IMR-90 (cell line): ENCODE measurements at regions not wholly inside any gene's neighbourhood (a gene's known extent, or its start where the extent isn't known, plus 50 kb on each side); places are given as distances from the start of the nearest gene placed in this dataset.

Source experiments
- ATAC-seq: fragments of 200-7000 bp; cut with Tn5 transposase; 2 replicates; pipeline ENCODE4 v1.9.1; 2020; ENCODE audit warnings: low read depth, mild to moderate bottlenecking, moderate library complexity
- BruUV-seq: library from RNA; stranded (reverse); fragments of 400-500 nt; replicated peaks from 2 replicates; lab custom pipeline; 2021; lab: Mats Ljungman, UMichigan
- CTCF ChIA-PET: fragments of 300-600 bp; formaldehyde crosslinking; extraction: SDS; loops from one replicate; lab custom pipeline; 2021; ENCODE audit warnings: antibody characterized with exemption; lab: Yijun Ruan, JAX
- POLR2A ChIA-PET: fragments of 300-600 bp; sonication (Branson Sonifier 250); formaldehyde crosslinking; loops from one replicate; lab custom pipeline; 2022; ENCODE audit warnings: antibody characterized with exemption; ENCODE audit not compliant: unreplicated experiment; lab: Charles Lee
- DNase-seq: peaks from one replicate; pipeline ENCODE4 v3.0.0; 2013
- H2AFZ ChIP-seq: replicated peaks from 2 replicates; pipeline ENCODE3; 2013; ENCODE audit warnings: low read length, mild to moderate bottlenecking; ENCODE audit not compliant: poor library complexity
- H2AK5ac ChIP-seq: 2 replicates; pipeline ENCODE4 v1.6.1; 2013; ENCODE audit warnings: low read depth, low read length, inconsistent platforms
- H2AK9ac ChIP-seq: replicated peaks from 2 replicates; pipeline ENCODE3; 2013; ENCODE audit warnings: mild to moderate bottlenecking, low read depth, low read length, moderate library complexity; ENCODE audit not compliant: poor library complexity
- H2BK120ac ChIP-seq: 2 replicates; pipeline ENCODE4 v1.6.1; 2013; ENCODE audit warnings: low read depth, low read length, inconsistent platforms
- H2BK15ac ChIP-seq: 3 replicates; pipeline ENCODE4 v1.6.1; 2013; ENCODE audit warnings: low read depth, low read length, inconsistent platforms
- H2BK20ac ChIP-seq: 2 replicates; pipeline ENCODE4 v1.6.1; 2013; ENCODE audit warnings: low read depth, mild to moderate bottlenecking, inconsistent platforms, low read length, moderate library complexity
- H2BK5ac ChIP-seq: 2 replicates; pipeline ENCODE4 v1.6.1; 2013; ENCODE audit warnings: mild to moderate bottlenecking, low read depth, low read length, inconsistent platforms; ENCODE audit not compliant: poor library complexity, severe bottlenecking
- H3K14ac ChIP-seq: replicated peaks from 2 replicates; pipeline ENCODE4 v1.6.1; 2013; ENCODE audit warnings: low read depth, low read length, inconsistent platforms
- H3K18ac ChIP-seq: 2 replicates; pipeline ENCODE4 v1.6.1; 2013; ENCODE audit warnings: low read depth, low read length, control low read depth
- H3K23ac ChIP-seq: 2 replicates; pipeline ENCODE4 v1.6.1; 2013; ENCODE audit warnings: low read depth, low read length, inconsistent platforms
- H3K27ac ChIP-seq: 2 replicates; pipeline ENCODE4 v1.5.1; 2013; ENCODE audit warnings: mild to moderate bottlenecking, control low read depth, low read length; ENCODE audit not compliant: insufficient read depth
- H3K27me3 ChIP-seq: 2 replicates; pipeline ENCODE4 v1.6.1; 2013; ENCODE audit warnings: low read length; ENCODE audit not compliant: control insufficient read depth, insufficient read depth
- H3K36me3 ChIP-seq: 2 replicates; pipeline ENCODE4 v1.6.1; 2013; ENCODE audit warnings: low read length, mixed read lengths; ENCODE audit not compliant: control insufficient read depth, insufficient read depth
- H3K4ac ChIP-seq: 2 replicates; pipeline ENCODE4 v1.6.1; 2013; ENCODE audit warnings: low read depth, low read length, inconsistent platforms
- H3K4me1 ChIP-seq: 2 replicates; pipeline ENCODE4 v1.6.1; 2013; ENCODE audit warnings: low read length, mixed read lengths; ENCODE audit not compliant: control insufficient read depth, insufficient read depth
- H3K4me2 ChIP-seq: 2 replicates; pipeline ENCODE4 v1.6.1; 2013; ENCODE audit warnings: low read depth, mild to moderate bottlenecking, control low read depth, low read length, moderate library complexity
- H3K4me3 ChIP-seq: 2 replicates; pipeline ENCODE4 v1.5.1; 2013; ENCODE audit warnings: low read depth, mild to moderate bottlenecking, control low read depth, low read length, moderate library complexity; ENCODE audit not compliant: insufficient read depth
- H3K56ac ChIP-seq: 2 replicates; pipeline ENCODE4 v1.6.1; 2013; ENCODE audit warnings: low read length, inconsistent platforms; ENCODE audit not compliant: insufficient read depth; ENCODE audit errors: extremely low read depth
- H3K79me1 ChIP-seq, 2 experiments: 2 replicates each; pipeline ENCODE4 v1.6.1; 2013; ENCODE audit warnings: low read length in 2 of 2, inconsistent platforms in 1 of 2, low read depth in 1 of 2
- H3K9ac ChIP-seq: 2 replicates; pipeline ENCODE4 v1.6.1; 2013; ENCODE audit warnings: low read depth, low read length, control low read depth
- H3K9me1 ChIP-seq: 2 replicates; pipeline ENCODE4 v1.6.1; 2013; ENCODE audit warnings: low read length, inconsistent platforms; ENCODE audit not compliant: insufficient read depth
- H3K9me3 ChIP-seq: 2 replicates; pipeline ENCODE4 v1.6.1; 2013; ENCODE audit warnings: low read length; ENCODE audit not compliant: control insufficient read depth, insufficient read depth
- H4K20me1 ChIP-seq: 2 replicates; pipeline ENCODE4 v1.6.1; 2013; ENCODE audit warnings: low read length, inconsistent platforms; ENCODE audit not compliant: insufficient read depth
- H4K5ac ChIP-seq: 2 replicates; pipeline ENCODE4 v1.6.1; 2013; ENCODE audit warnings: mild to moderate bottlenecking, low read depth, low read length, control low read depth
- H4K8ac ChIP-seq, 2 experiments: 2 replicates each; pipeline ENCODE4 v1.6.1; 2013; ENCODE audit warnings: low read depth in 2 of 2, low read length in 2 of 2, control low read depth in 1 of 2, inconsistent platforms in 1 of 2
- H4K91ac ChIP-seq: 2 replicates; pipeline ENCODE4 v1.6.1; 2013; ENCODE audit warnings: low read depth, low read length, inconsistent platforms; ENCODE audit not compliant: insufficient read depth
- BHLHE40 ChIP-seq: fragments of 150-350 bp; IDR thresholded peaks from 2 replicates; pipeline ENCODE4 v1.6.1; 2016; ENCODE audit warnings: mild to moderate bottlenecking, low read depth, low read length
- CHD1 ChIP-seq: IDR thresholded peaks from 2 replicates; pipeline ENCODE4 v1.6.1; 2012; ENCODE audit warnings: low read depth, low read length, improper control_type of control experiment
- ELK1 ChIP-seq: fragments of 150-350 bp; IDR thresholded peaks from 2 replicates; pipeline ENCODE4 v1.6.1; 2016; ENCODE audit warnings: low read depth, mild to moderate bottlenecking, low read length, moderate library complexity, borderline replicate concordance
- FOS ChIP-seq: fragments of 150-350 bp; IDR thresholded peaks from 2 replicates; pipeline ENCODE4 v1.6.1; 2016; ENCODE audit warnings: low read depth, low read length
- MAFK ChIP-seq: IDR thresholded peaks from 2 replicates; pipeline ENCODE4 v1.6.1; 2012; ENCODE audit warnings: low read depth, low read length, improper control_type of control experiment
- MAZ ChIP-seq: IDR thresholded peaks from 2 replicates; pipeline ENCODE4 v1.6.1; 2012; ENCODE audit warnings: low read depth, mild to moderate bottlenecking, low read length, improper control_type of control experiment, moderate library complexity, borderline replicate concordance
- MXI1 ChIP-seq: IDR thresholded peaks from 2 replicates; pipeline ENCODE4 v1.6.1; 2012; ENCODE audit warnings: low read depth, mild to moderate bottlenecking, low read length, moderate library complexity, borderline replicate concordance
- NFE2L2 ChIP-seq: fragments of 150-350 bp; IDR thresholded peaks from 2 replicates; pipeline ENCODE4 v1.6.1; 2016; ENCODE audit warnings: low read depth, mild to moderate bottlenecking, low read length
- POLR2A ChIP-seq: IDR thresholded peaks from 2 replicates; pipeline ENCODE4 v1.6.1; 2012; ENCODE audit warnings: mild to moderate bottlenecking, low read depth, low read length
- RAD21 ChIP-seq: IDR thresholded peaks from 2 replicates; pipeline ENCODE4 v1.6.1; 2012; ENCODE audit warnings: low read length, improper control_type of control experiment
- RFX5 ChIP-seq: IDR thresholded peaks from 2 replicates; pipeline ENCODE4 v1.8.0; 2012; ENCODE audit warnings: low read depth, mild to moderate bottlenecking, low read length, moderate library complexity
- SMC3 ChIP-seq: fragments of 150-350 bp; IDR thresholded peaks from 2 replicates; pipeline ENCODE4 v1.6.1; 2016; ENCODE audit warnings: low read depth, mild to moderate bottlenecking, antibody characterized with exemption, low read length, moderate library complexity
- WGBS, 2 experiments: methylation state at CpG; one replicate each; pipeline versions ENCODE4 v1.1.5 to v1.1.7; 2013; ENCODE audit warnings: missing lambda C conversion rate in 2 of 2; ENCODE audit not compliant: insufficient read length in 1 of 2; ENCODE audit errors: extremely low coverage in 2 of 2; 5-methylcytosine and 5-hydroxymethylcytosine counted together
- dilution Hi-C: fragments of 300-500 bp; cut with HindIII; formaldehyde crosslinking; loops from one replicate; pipeline ENCODE4 v1.14.3; 2018; ENCODE audit warnings: low sequenced_read_pairs; ENCODE audit not compliant: unreplicated experiment
- in situ Hi-C: fragments of 300-500 bp; cut with MboI; formaldehyde crosslinking; loops from 3 replicates; pipeline ENCODE4 v1.14.3; 2019; ENCODE audit warnings: low sequenced_read_pairs, inconsistent platforms, mixed read lengths
- intact Hi-C: fragments of 100-400 bp; cut with micrococcal nuclease; formaldehyde crosslinking; loops from 2 replicates; pipeline ENCODE4 v1.10.0; 2022
- TF ChIP-seq, protein P1 (sequence below): conservative IDR thresholded peaks from 2 replicates; pipeline ENCODE4 v1.5.1; 2012; ENCODE audit warnings: mild to moderate bottlenecking, low read depth, low read length, improper control_type of control experiment
- TF ChIP-seq, protein P2 (sequence below): fragments of 150-350 bp; IDR thresholded peaks from 2 replicates; pipeline ENCODE4 v1.6.1; 2017; ENCODE audit warnings: mild to moderate bottlenecking, antibody characterized with exemption, low read length, low read depth

- Histone ChIP-seq H3K14ac (0 out of 2 replicates have a peak overlapping the region, but pooled peaks have one; percentile 31), H3K4me3 (no peak overlapping the region), H3K4me1 (peaks cover 15% of the 10 kb centered on the region), H3K9me1 (peaks cover 13% of the 10 kb centered on the region), H3K27ac (peak overlapping the region; percentile 69; the same call in 1 of the 2 replicates), H4K91ac (peak overlapping the region; percentile 40; the same call in 1 of the 2 replicates), H2BK20ac (peak overlapping the region; percentile 45), H3K9ac (no peak overlapping the region), H3K36me3 (no peaks in the 10 kb centered on the region), H2BK120ac (peak overlapping the region; percentile 75), H3K56ac (no peak overlapping the region), H4K5ac (peak overlapping the region; percentile 63), H2BK5ac (peak overlapping the region; percentile 64), H3K79me1 (0 out of 4 replicates have a peak, but pooled peaks cover 0 to under 1% of the 10 kb centered on the region in 2 experiments), H3K4ac (peak overlapping the region; percentile 48), H2BK15ac (peak overlapping the region; percentile 62; the same call in 1 of the 3 replicates), H2AK9ac (no peak overlapping the region), H2AK5ac (peak overlapping the region; percentile 26; the same call in 1 of the 2 replicates), H4K8ac (no peak overlapping the region; a peak in 1 of 4 replicates), H4K20me1 (no peaks in the 10 kb centered on the region), H3K9me3 (no peaks in the 10 kb centered on the region), H3K23ac (no peak overlapping the region), H3K4me2 (no peak overlapping the region), H2AFZ (no peak overlapping the region), H3K18ac (peak overlapping the region; percentile 94), H3K27me3 (no peaks in the 10 kb centered on the region)
- POLR2A ChIA-PET, result no interaction called here
- TF ChIP-seq POLR2A (no peak), FOS (no peak), CHD1 (no peak), RFX5 (no peak), BHLHE40 (no peak), NFE2L2 (no peak), MAZ (no peak), MAFK (no peak), SMC3 (no peak), MXI1 (no peak), RAD21 (no peak), ELK1 (no peak)
- TF ChIP-seq, protein P1, sequence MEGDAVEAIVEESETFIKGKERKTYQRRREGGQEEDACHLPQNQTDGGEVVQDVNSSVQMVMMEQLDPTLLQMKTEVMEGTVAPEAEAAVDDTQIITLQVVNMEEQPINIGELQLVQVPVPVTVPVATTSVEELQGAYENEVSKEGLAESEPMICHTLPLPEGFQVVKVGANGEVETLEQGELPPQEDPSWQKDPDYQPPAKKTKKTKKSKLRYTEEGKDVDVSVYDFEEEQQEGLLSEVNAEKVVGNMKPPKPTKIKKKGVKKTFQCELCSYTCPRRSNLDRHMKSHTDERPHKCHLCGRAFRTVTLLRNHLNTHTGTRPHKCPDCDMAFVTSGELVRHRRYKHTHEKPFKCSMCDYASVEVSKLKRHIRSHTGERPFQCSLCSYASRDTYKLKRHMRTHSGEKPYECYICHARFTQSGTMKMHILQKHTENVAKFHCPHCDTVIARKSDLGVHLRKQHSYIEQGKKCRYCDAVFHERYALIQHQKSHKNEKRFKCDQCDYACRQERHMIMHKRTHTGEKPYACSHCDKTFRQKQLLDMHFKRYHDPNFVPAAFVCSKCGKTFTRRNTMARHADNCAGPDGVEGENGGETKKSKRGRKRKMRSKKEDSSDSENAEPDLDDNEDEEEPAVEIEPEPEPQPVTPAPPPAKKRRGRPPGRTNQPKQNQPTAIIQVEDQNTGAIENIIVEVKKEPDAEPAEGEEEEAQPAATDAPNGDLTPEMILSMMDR, result no peak
- TF ChIP-seq, protein P2, sequence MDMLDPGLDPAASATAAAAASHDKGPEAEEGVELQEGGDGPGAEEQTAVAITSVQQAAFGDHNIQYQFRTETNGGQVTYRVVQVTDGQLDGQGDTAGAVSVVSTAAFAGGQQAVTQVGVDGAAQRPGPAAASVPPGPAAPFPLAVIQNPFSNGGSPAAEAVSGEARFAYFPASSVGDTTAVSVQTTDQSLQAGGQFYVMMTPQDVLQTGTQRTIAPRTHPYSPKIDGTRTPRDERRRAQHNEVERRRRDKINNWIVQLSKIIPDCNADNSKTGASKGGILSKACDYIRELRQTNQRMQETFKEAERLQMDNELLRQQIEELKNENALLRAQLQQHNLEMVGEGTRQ, result no peak
- CTCF ChIA-PET, result interaction anchor here (0.5 kb wide), 1 partner anchor 207 kb away, joined by 4 read pairs; no protein-coding TSS in a partner anchor
- WGBS, 2 experiments, result no CpG with 5 or more reads among the region's 3 CpGs
- ATAC-seq (no peak), DNase-seq (no peak)
- intact Hi-C loops (loop anchor here (2.0 to 5.0 kb wide), 2 partner anchors 107 to 746 kb away; partner anchors contain the start of gene PLPP3), dilution Hi-C loops (no loop called here), in situ Hi-C loops (no loop called here)
- no TSS peak for BruUV-seq
Observed at GRCh38 chr1:55831759-55832158, 616.6 kb upstream of the USP24 start.
